GM21515 (cell line): ENCODE measurements at regions not wholly inside any gene's neighbourhood (a gene's known extent, or its start where the extent isn't known, plus 50 kb on each side); places are given as distances from the start of the nearest gene placed in this dataset.

Experiments
- ATAC-seq: cut with Tn5 transposase; IDR thresholded peaks from one replicate; pipeline ENCODE4 v1.9.1; 2021; ENCODE audit not compliant: unreplicated experiment

DNA sequence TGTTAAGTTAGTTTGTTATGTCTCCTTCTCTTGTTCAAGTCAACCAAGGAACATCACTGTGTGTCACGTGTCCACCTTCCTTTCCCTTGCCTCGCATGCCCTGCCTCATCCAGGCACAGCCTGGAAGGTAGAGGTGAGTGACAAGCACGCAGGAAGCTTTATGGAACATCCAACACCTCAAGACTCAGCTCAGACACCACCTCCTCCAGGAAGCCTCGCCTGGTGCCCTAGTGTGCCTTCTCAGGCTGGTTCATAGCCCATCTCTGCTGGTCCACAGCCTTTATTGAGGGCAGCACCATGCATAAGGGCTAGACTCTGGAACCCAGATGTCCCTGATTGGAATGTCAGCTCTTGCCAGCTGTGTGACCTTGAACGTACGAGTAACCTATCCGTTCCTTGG lies 224.3 kb downstream of the ANKRD60 start:
- ATAC-seq: no peak

DNA sequence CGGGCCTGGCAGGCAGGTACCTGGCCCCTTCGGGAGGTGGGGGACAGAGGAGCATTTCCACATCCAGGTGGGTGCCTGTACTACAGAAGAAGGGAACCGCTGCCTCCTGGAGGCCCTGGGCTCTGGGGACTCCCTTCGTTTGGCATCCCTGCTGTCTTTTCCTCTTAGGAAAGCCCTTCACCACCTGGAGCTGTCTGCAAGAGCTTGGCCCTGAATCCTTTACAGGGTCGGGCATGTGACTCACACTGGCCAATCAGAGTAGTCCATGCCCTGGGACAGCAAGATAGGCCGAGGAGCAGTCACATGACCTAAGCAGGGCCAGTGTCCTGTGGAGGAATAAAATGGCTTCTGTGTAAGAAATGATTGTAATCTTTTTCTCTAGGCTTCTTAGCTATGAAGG lies 224.9 kb downstream of the ANKRD60 start:
- ATAC-seq: no peak

GRCh38 chr20:58002901-58003300 lies 225.6 kb downstream of the ANKRD60 start:
- ATAC-seq: no peak

DNA sequence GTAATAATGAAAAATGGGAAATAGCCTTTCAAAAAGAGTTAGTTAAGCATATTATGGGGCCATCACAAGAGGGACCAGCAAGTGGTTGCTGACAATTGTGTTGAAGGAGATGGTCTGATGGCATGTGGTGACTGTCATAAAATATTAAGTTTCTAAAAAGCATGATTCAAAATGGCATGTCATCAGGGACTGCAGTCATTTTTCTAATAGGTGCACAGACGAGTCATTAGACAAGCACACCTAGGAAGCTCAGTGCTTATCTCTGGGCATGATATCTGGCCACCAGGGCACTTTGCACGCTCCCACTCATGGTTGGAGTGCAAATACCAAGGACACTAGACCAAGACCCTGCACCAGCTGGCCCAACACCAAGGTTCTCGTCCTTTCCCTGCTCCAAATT lies 226.5 kb downstream of the ANKRD60 start:
- no peak for ATAC-seq

DNA sequence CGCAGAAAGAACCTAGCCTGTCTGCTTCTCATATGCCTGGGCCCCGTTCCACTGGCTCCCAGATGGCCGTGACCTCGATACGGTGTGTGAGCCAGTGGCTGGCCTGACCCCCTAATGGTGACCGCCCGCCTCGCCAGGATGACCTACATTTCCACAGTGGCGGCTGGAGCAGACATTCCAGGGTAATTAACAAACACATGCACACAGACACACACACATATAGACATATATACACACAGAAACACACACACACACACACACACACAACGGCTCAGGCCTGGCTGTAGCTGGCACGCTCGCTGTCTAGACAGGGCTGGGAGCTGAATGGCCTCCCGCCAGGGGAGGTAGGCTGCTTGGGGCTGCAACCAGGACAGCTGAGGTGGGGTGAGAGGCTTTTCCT lies 227.1 kb downstream of the ANKRD60 start:
- no peak for ATAC-seq

DNA sequence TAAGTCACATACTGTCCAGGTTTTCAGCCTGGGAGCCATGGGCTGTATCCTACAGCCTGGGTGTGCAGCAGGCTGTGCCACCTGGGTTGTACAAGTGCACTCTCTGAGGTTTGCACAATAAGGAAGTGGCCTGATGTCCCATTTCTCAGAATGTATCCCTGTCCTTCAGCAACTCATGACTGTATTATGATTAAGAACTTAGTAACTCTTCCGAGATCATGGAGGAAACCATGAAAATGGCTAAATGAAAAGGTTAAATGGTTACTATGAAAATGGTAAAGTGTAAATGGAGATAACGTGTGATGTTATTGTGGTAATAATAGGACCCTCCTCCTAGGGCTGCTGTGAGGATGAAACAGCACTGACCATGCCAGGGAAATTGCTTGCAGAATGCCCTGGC lies 227.6 kb downstream of the ANKRD60 start:
- no peak for ATAC-seq

GRCh38 chr20:57999465-58000111 lies 228.9 kb downstream of the ANKRD60 start:
- no peak for ATAC-seq

DNA sequence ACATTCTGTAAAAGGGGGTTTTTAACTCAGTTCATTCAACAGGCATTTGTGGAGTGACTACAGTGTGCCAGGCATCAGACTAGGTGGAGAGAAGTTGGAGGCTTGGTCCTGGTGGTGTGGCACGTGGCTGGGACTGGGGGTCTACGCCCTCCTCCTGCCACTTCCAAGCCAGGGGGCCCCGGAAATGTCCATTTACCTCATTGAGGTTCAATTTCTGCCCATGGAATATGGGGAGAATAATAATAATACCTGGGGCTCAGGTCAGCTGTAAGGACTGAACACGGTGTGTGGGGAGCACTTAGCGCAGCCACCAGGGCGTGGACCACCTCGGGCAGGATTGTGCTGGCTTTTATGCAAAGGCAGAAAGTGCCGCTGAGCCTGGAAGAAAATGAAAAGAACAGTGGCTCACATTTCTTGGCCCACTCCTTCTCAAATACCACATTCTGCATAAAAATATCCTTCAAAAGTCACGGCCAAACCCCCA lies 229.4 kb downstream of the ANKRD60 start:
- ATAC-seq: no peak

- ATAC-seq: no peak
These were observed 230.2 kb downstream of the ANKRD60 start for GRCh38 chr20:57998276-57998675.

DNA sequence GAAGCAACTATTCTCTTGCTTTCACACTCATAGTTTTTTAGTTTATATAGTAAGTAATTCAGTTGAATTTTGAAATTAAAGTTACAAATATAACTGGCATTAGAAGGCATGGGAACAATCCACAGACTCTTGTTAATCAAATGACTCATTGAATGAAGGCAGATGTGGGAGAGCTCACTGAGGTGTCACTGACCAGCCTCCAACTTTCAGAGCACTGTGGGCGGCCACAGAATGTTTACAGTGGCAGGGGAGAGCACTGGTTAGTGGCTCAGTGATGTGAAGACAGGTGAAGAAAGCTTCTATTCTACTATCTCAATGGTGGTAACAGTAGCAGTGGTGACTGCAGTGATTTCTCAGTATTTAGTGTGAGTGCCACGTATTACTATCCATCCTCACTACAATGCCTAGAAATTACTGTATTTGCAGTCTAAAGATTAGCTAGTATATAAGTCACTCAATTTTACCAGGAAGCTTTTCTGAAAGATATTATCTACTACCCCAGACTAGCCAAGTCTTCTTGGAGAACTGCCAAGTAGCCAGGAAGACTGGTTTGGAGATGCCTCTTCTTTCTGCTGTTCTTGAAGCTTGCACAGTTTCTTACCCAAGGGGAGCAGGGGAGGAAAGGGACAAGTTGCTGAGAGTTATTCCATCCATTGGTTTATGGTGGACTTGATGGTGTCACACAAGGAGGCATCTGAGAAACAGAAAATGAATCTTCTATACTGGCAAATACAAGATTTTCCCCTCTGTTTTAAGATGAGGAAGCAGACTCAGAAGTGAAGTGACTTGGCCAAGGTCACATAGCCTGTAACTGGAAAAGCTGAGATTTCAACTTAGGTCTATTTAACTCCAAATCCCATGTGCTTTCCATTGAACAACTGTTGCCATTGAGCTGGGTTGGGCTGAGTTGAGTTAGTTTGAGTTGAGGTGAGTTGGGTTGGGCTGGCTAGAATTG lies 231.2 kb downstream of the ANKRD60 start:
- ATAC-seq: no peak

- no peak for ATAC-seq
These were observed 232.0 kb downstream of the ANKRD60 start for GRCh38 chr20:57996465-57996864.

GRCh38 chr20:57995381-57995977 lies 233.0 kb downstream of the ANKRD60 start:
- ATAC-seq: no peak

- ATAC-seq: no peak
These were observed 234.6 kb downstream of the ANKRD60 start for GRCh38 chr20:57993716-57994431.

DNA sequence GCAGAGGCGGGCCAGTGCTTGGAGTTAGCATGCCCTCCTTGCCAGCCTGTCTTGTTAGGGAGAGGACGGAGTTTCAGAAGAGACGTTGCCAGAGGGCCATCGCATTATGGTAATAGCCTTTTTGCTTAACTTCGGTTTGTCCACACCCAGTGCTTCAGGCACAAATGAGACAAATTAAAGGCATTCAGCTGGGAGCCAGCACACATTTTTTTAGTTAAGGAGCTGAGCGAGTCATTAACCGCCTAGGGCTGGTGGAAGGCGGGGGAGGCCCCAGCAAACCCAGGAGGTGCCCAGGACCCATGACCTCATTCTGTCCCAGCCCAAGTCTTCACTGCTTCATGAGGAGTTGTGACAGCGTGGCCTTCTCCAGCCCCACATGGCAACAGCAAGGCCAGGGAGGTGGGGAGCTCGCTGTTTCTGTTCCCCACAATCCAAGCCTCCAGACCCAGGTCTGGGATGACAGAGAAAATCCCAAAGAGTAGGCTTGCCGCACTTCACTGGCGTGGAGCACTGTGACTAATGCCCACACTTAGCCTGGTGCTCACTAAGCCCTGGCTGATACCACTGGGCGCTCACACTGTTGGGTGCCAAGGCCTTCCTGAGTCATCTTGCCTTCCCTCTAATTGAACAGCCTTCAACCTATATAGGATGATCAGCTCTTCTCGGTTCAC lies 237.1 kb downstream of the ANKRD60 start:
- ATAC-seq: no peak

GRCh38 chr20:57990396-57990987 lies 238.0 kb downstream of the ANKRD60 start:
- no peak for ATAC-seq

DNA sequence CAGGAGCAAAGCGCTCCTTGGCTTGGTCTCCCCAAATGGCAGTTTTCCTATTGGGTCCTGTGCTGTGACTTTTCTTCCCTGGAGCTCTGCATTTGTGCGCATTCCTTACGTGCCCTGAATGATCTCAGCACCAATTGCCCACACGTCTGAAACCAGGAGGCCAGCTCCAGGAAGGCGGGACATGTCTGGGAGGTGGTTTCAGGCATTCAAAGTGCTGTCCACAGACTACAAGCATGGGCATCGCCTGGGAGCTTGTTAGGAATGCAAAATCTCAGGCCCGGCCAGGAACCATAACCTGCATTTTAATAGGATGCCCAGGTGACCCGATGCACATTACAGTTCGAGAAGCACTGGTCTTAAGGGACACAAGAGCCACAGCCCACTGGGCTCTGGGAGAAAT lies 239.6 kb downstream of the ANKRD60 start:
- ATAC-seq: no peak

DNA sequence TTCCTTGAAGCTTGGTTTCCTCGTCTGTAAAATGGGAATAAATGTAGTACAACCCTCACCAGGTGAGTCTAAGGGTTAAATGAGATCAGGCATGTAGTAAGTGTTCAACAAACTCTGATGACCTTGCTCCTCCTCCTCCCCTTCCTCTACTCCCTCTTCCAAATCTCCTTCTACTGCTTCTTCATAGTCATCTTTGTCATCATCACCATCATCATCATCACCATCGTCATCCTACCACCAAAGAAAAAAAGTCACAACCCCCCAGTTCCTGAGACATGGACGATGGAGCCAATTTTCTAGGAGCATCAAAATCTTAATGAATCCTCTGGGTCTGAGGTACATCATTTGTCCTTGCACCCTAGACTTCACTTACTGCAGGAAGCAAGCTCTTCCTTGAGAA lies 240.0 kb downstream of the ANKRD60 start:
- ATAC-seq: no peak

DNA sequence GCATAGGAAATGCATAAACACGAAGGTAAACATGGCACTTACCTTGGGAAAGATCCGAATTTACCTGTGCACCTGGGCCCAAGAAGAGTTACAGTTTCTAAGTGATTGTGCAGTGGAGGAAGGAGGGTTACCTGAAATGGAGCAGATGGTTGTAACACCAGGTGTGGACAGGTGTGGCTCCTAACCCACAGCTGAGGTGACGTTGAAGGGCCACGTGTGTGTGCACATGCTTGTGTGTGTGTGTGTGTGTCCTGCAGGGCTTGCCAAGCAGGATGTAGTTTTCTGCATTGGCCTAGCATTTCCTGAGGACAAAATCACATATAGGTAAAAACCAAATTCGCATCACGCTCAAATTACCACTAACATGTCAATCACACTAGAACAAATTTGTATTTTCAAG lies 240.8 kb downstream of the ANKRD60 start:
- ATAC-seq: no peak

DNA sequence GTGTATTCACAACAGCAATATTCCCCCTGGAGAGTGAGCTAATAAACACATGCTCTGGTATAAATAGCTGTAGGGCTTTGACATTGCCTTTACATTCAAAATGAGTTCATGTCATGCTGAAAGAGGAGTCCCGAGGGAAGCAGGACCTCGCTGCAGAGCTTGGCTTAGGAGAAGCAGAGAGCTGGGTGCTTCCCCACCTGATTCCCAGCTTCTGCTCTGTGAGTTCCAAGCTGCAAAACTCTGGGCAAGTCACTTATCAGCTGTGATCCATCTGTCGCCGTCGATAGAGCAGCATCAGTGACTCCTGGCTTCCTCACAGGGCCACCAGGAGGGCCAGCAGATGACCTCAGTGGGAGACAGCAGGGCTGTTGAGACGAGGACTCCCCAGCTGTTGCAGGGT lies 241.8 kb downstream of the ANKRD60 start:
- ATAC-seq: no peak

DNA sequence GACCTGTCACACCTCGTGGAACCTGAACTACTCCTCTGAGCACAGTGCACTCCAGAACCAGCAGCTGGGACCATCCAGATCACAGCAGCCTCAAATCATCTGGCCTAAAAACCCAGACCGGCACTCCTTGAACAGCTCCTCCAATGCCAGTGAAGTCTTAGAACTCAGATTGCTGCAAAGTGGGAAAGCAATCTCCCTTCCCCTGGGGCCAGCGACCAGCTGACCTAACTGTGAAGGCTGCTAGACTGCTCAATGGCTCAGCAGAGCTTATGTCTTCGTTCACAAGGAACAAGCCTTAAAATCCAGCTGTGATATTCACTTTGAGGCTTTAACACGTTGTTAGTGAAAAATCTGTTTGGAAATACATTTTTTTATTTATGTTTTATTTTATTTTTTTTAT lies 243.2 kb downstream of the ANKRD60 start:
- ATAC-seq: no peak
